CD4-positive, alpha-beta T cell treated with Interleukin-15 for 1 hour (primary cell): ENCODE measurements at regions not wholly inside any gene's neighbourhood (a gene's known extent, or its start where the extent isn't known, plus 50 kb on each side); places are given as distances from the start of the nearest gene placed in this dataset.
"Not testable (repeated sequence)": the region's sequence is repeated elsewhere in the genome, so short reads cannot be mapped to it uniquely, and the experiment has no call there.

Source experiments
- DNase-seq: peaks from one replicate; pipeline ENCODE4 v3.0.0-alpha.2; 2020

GRCh38 chr16:59450513-59450912 lies 716.4 kb upstream of the GOT2 start:
- DNase-seq, result not testable (repeated sequence)

- no peak for DNase-seq
Observed at GRCh38 chr16:59440502-59440901, 706.4 kb upstream of the GOT2 start.

GRCh38 chr16:59432896-59433295 lies 698.8 kb upstream of the GOT2 start:
- no peak for DNase-seq

GRCh38 chr16:59432276-59432675 lies 698.2 kb upstream of the GOT2 start:
- no peak for DNase-seq

- no peak for DNase-seq
Observed at GRCh38 chr16:59424714-59425273, 690.7 kb upstream of the GOT2 start.

GRCh38 chr16:59411961-59412841 lies 678.1 kb upstream of the GOT2 start:
- DNase-seq, result no peak

GRCh38 chr16:59410451-59410850 lies 676.3 kb upstream of the GOT2 start:
- no peak for DNase-seq

- DNase-seq, result no peak
Observed at GRCh38 chr16:59405802-59406201, 671.7 kb upstream of the GOT2 start.

- no peak for DNase-seq
Observed at GRCh38 chr16:59404509-59404908, 670.4 kb upstream of the GOT2 start.

GRCh38 chr16:59400830-59401229 lies 666.7 kb upstream of the GOT2 start:
- no peak for DNase-seq

GRCh38 chr16:59397638-59398037 lies 663.5 kb upstream of the GOT2 start:
- DNase-seq, result no peak

- no peak for DNase-seq
Observed at GRCh38 chr16:59394526-59394925, 660.4 kb upstream of the GOT2 start.

GRCh38 chr16:59392911-59393310 lies 658.8 kb upstream of the GOT2 start:
- no peak for DNase-seq

- no peak for DNase-seq
Observed at GRCh38 chr16:59391617-59392364, 657.7 kb upstream of the GOT2 start.

GRCh38 chr16:59385959-59386358 lies 651.8 kb upstream of the GOT2 start:
- DNase-seq, result no peak

- no peak for DNase-seq
Observed at GRCh38 chr16:59385491-59385890, 651.4 kb upstream of the GOT2 start.

GRCh38 chr16:59373632-59374031 lies 639.5 kb upstream of the GOT2 start:
- no peak for DNase-seq

- no peak for DNase-seq
Observed at GRCh38 chr16:59370717-59371116, 636.6 kb upstream of the GOT2 start.

GRCh38 chr16:59369523-59369922 lies 635.4 kb upstream of the GOT2 start:
- no peak for DNase-seq

- DNase-seq, result no peak
Observed at GRCh38 chr16:59368586-59368985, 634.5 kb upstream of the GOT2 start.

- DNase-seq, result no peak
Observed at GRCh38 chr16:59356709-59357108, 622.6 kb upstream of the GOT2 start.

GRCh38 chr16:59356144-59356543 lies 622.0 kb upstream of the GOT2 start:
- no peak for DNase-seq

GRCh38 chr16:59355704-59356103 lies 621.6 kb upstream of the GOT2 start:
- no peak for DNase-seq
